ENCODE measurements at regions not wholly inside any gene's neighbourhood (a gene's known extent, or its start where the extent isn't known, plus 50 kb on each side); places are given as distances from the start of the nearest gene placed in this dataset.

DNA sequence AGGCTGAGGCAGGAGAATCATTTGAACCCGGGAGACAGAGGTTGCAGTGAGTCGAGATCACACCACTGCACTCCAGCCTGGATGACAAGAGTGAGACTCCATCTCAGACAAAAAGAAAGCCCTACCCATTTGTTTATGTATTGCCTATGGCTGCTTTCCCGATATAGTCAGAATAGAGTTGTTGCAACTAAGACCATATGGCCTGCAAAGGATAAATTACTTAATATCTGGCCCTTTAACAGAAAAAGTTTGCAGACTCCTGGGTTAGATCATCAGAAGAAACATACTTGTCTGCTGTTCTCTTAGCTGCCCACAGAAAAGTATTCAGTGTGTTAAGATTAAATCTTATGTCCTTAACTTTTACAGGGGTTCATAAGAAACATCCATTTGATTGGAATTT lies 122.4 kb upstream of the VASH1 start:
- no peak overlapping the region for H3K4me2 ChIP-seq (ENCODE audit: extremely low read depth, insufficient read depth, low read length)
- no peak overlapping the region for H3K9ac ChIP-seq (ENCODE audit: insufficient read depth, low read length)
- TF ChIP-seq, protein P1, sequence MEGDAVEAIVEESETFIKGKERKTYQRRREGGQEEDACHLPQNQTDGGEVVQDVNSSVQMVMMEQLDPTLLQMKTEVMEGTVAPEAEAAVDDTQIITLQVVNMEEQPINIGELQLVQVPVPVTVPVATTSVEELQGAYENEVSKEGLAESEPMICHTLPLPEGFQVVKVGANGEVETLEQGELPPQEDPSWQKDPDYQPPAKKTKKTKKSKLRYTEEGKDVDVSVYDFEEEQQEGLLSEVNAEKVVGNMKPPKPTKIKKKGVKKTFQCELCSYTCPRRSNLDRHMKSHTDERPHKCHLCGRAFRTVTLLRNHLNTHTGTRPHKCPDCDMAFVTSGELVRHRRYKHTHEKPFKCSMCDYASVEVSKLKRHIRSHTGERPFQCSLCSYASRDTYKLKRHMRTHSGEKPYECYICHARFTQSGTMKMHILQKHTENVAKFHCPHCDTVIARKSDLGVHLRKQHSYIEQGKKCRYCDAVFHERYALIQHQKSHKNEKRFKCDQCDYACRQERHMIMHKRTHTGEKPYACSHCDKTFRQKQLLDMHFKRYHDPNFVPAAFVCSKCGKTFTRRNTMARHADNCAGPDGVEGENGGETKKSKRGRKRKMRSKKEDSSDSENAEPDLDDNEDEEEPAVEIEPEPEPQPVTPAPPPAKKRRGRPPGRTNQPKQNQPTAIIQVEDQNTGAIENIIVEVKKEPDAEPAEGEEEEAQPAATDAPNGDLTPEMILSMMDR (conservative IDR thresholded peaks at IDR 0.05 in 1 of 2, IDR thresholded peaks at IDR 0.05 in 1 of 2; ENCODE audit: low read depth in 1 of 2, low read length in 2 of 2), result no peak
- no peak for TF ChIP-seq EZH2 (IDR thresholded peaks at IDR 0.05; ENCODE audit: low read length, missing control alignments)

DNA sequence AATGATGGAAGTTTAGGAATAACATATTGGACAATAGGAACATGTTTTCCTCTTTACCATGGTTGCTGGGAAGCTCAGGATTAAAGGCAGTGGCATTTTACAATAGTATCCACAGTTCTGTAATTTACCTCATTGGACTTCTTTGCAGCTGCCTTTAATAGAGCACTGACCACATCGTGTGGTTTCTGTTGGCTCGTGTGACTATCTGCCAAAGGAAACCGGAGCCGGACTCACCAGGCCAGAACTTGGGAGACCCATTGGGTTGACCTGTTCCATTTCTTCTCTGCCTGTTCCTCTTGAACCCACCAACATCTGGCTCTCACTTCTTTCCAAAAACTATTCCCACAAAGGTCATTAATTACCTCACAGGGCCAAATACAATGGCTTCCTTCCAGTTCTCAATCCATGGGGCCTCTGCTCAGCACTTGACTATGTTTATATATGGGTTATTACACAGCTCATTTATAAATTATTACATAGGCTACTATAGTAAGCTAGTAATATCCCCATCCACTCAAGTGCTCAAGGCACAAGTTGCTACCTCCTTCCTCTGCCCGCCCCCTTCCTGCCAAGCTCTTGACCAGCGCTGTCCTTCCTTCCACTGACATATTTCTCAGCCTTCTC lies 121.5 kb upstream of the VASH1 start:
- Histone ChIP-seq H3K4me3 (replicated peaks in 1 of 4; ENCODE audit: control extremely low read depth in 1 of 4, insufficient read depth in 1 of 4, low read depth in 3 of 4, low read length in 4 of 4) (no peak overlapping the region), H3K27me3 (ENCODE audit: control insufficient read depth, insufficient read depth, low read length) (no peaks in the 10 kb centered on the region), H3K4me1 (ENCODE audit: control insufficient read depth, extremely low read depth, insufficient read depth, low read length) (no peaks in the 10 kb centered on the region), H4K20me1 (ENCODE audit: control insufficient read depth, extremely low read depth, insufficient read depth, low read length) (no peaks in the 10 kb centered on the region), H3K9me3 (ENCODE audit: control insufficient read depth, insufficient read depth, low read depth, low read length) (no peaks in the 10 kb centered on the region), H2AFZ (ENCODE audit: low read length) (no peak overlapping the region), H3K36me3 (ENCODE audit: control insufficient read depth, insufficient read depth, low read length) (no peaks in the 10 kb centered on the region), H3K9ac (ENCODE audit: insufficient read depth, low read length) (no peak overlapping the region), H3K79me2 (ENCODE audit: control insufficient read depth, insufficient read depth, low read length) (no peaks in the 10 kb centered on the region), H3K4me2 (ENCODE audit: extremely low read depth, insufficient read depth, low read length) (no peak overlapping the region), H3K27ac (ENCODE audit: insufficient read depth, low read length) (no peak overlapping the region)
- DNase-seq (ENCODE audit: low read depth in 2 of 2), result peak in 1 of 2 donors; percentile 26
- no peak for TF ChIP-seq EZH2 (IDR thresholded peaks at IDR 0.05; ENCODE audit: low read length, missing control alignments)
- TF ChIP-seq, protein P1 (conservative IDR thresholded peaks at IDR 0.05 in 1 of 2, IDR thresholded peaks at IDR 0.05 in 1 of 2; ENCODE audit: low read depth in 1 of 2, low read length in 2 of 2), result no peak

More for the DNA sequence above, 122.4 kb upstream of the VASH1 start:
- Histone ChIP-seq H3K27me3 (ENCODE audit: control insufficient read depth, insufficient read depth, low read length) (no peaks in the 10 kb centered on the region), H3K9me3 (ENCODE audit: control insufficient read depth, insufficient read depth, low read depth, low read length) (no peaks in the 10 kb centered on the region), H3K4me1 (ENCODE audit: control insufficient read depth, extremely low read depth, insufficient read depth, low read length) (no peaks in the 10 kb centered on the region), H2AFZ (ENCODE audit: low read length) (no peak overlapping the region), H3K36me3 (ENCODE audit: control insufficient read depth, insufficient read depth, low read length) (no peaks in the 10 kb centered on the region), H4K20me1 (ENCODE audit: control insufficient read depth, extremely low read depth, insufficient read depth, low read length) (no peaks in the 10 kb centered on the region), H3K79me2 (ENCODE audit: control insufficient read depth, insufficient read depth, low read length) (no peaks in the 10 kb centered on the region), H3K4me3 (replicated peaks in 1 of 4; ENCODE audit: control extremely low read depth in 1 of 4, insufficient read depth in 1 of 4, low read depth in 3 of 4, low read length in 4 of 4) (no peak overlapping the region), H3K27ac (ENCODE audit: insufficient read depth, low read length) (no peak overlapping the region)
- no peak for DNase-seq (ENCODE audit: low read depth in 2 of 2)

DNA sequence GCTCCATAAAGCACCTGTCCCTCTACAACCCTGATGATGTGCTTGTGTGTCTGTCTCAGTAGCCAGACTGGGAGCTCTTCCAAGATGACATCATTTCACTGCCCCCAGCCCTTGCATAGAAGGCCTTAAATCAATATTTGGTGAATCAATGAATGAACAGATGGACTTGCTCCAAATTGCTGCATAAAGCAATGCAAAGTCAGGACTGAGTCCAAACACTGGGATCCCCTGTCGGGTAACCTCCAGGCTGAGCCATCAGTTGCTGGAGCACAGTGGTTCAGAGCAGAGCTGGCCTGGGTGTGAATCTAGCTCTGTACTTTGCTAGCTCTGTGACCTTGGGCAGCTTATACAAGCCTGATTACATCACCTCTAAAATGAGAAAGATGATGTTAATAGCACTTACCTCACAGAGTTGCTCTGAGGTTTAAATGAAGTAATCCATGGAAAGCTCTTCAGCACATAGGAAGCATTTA lies 120.3 kb upstream of the VASH1 start:
- Histone ChIP-seq H3K9me3 (ENCODE audit: control insufficient read depth, insufficient read depth, low read depth, low read length) (no peaks in the 10 kb centered on the region), H3K27me3 (ENCODE audit: control insufficient read depth, insufficient read depth, low read length) (no peaks in the 10 kb centered on the region), H4K20me1 (ENCODE audit: control insufficient read depth, extremely low read depth, insufficient read depth, low read length) (no peaks in the 10 kb centered on the region), H3K27ac (ENCODE audit: insufficient read depth, low read length) (no peak overlapping the region), H3K36me3 (ENCODE audit: control insufficient read depth, insufficient read depth, low read length) (no peaks in the 10 kb centered on the region), H3K79me2 (ENCODE audit: control insufficient read depth, insufficient read depth, low read length) (no peaks in the 10 kb centered on the region), H3K4me3 (replicated peaks in 1 of 4; ENCODE audit: control extremely low read depth in 1 of 4, insufficient read depth in 1 of 4, low read depth in 3 of 4, low read length in 4 of 4) (no peak overlapping the region), H3K9ac (ENCODE audit: insufficient read depth, low read length) (no peak overlapping the region), H2AFZ (ENCODE audit: low read length) (no peak overlapping the region), H3K4me1 (ENCODE audit: control insufficient read depth, extremely low read depth, insufficient read depth, low read length) (no peaks in the 10 kb centered on the region), H3K4me2 (ENCODE audit: extremely low read depth, insufficient read depth, low read length) (no peak overlapping the region)
- TF ChIP-seq EZH2 (IDR thresholded peaks at IDR 0.05; ENCODE audit: low read length, missing control alignments), result no peak
- TF ChIP-seq, protein P1 (conservative IDR thresholded peaks at IDR 0.05 in 1 of 2, IDR thresholded peaks at IDR 0.05 in 1 of 2; ENCODE audit: low read depth in 1 of 2, low read length in 2 of 2), result no peak
- no peak for DNase-seq (ENCODE audit: low read depth in 2 of 2)

All from fibroblast of lung (primary cell).